ENCODE measurements at regions not wholly inside any gene's neighbourhood (a gene's known extent, or its start where the extent isn't known, plus 50 kb on each side); places are given as distances from the start of the nearest gene placed in this dataset.
"Not testable (repeated sequence)": the region's sequence is repeated elsewhere in the genome, so short reads cannot be mapped to it uniquely, and the experiment has no call there.

DNA sequence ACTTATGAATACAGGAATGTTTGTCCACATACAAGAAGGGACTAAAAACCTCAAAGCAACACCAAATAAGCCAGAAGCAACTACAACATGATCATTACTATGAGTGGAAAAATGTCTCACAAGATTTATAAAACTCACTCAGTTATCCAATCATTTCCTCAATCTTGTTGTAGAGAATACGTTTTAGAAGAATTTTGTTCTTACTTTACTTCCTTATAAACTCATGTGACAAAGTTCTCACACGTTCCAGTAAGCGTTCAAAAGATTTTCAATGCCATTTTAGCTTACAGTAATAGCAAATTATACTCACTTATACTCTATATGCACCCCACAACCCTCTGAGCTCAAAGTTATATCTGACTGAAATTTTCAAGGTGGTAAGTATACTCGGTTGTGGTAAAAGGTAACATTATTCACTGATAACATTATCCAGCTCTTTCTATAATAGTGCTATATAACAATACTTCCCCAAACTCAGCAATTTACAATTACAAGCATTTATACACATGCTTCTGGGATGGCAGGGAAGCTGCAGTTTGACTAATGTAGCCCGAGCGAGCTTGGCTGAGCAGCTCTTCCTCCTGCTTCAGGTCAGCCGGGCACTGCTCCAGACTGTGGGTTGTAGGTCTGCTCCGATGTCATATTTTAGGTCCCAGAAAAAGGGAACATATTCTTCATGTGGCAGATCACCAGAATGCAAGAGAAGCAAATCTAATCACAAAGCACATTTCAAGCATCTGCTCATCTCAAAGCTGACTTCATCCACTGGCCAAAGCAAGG lies 226.3 kb downstream of the RCHY1 start:
- peak; percentile 3 for DNase-seq (ENCODE audit: low spot score)

DNA sequence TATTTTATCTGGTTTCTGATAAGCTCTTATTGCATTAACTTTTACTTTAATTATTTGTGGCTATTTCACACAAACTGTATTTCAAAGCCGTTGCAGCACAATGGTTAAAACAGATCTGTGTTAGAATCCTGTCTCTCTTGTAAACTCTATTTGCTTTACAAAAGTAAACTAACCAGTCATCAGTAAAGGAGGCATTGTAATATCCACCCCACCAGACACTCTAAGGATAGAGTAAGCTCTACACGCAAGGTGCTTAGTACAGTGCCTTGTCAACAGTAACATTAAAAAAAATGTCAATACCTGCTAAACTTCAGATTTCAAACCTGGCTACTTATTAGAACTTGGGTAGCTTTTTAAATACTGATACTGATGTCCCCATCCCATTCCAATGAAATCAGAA lies 228.4 kb downstream of the RCHY1 start:
- no peak for DNase-seq (ENCODE audit: low spot score)

DNA sequence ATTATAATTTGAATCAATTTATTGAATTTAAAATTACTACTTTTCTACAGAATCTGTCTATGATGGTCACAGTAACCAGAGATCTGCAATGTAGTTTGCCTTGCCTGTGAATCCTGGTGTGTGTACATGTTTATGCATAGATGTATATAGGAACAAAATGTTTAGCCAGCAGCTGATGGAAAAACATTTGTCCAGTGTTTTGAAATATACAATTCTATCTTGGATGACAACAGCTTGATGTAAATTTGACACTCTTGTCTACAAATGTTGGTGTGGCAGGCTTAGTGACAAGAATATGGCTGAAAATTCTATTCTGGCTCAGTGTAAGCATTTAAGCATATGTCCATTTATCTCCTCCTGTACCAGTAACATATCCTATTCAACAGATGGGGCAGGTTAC lies 229.4 kb downstream of the RCHY1 start:
- DNase-seq (ENCODE audit: low spot score), result no peak

DNA sequence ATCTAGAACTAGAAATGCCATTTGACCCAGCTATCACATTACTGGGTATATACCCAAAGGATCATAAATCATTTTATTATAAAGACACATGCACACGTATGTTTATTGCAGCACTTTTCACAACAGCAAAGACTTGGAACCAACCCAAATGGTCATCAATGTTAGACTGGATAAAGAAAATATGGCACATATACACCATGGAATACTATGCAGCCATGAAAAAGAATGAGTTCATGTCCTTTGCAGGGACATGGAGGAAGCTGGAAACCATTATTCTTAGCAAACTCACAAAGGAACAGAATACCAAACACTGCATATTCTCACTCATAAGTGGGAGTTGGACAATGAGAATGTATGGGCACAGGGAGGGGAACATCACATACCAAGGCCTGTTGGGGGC lies 233.7 kb downstream of the RCHY1 start:
- DNase-seq (ENCODE audit: low spot score), result not testable (repeated sequence)

DNA sequence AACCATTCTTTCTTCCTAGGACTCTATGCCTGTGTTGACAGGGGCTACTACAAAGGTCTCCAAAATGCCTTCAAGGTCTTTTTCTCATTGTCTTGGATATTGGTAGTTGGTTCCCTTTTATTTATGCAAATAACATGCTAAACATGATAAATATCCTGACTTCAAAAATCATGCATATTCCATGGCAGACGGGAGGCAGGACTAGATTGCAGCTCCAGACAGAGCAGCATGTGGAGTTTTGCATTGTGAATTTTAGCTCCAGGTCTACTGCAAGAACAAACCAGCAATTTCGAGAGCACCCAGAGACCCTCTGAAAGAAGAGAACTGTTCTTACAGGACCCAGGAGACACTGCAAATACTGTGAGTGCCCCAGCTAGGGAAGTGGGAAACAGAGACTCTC lies 254.9 kb downstream of the RCHY1 start:
- DNase-seq (ENCODE audit: low spot score), result no peak

DNA sequence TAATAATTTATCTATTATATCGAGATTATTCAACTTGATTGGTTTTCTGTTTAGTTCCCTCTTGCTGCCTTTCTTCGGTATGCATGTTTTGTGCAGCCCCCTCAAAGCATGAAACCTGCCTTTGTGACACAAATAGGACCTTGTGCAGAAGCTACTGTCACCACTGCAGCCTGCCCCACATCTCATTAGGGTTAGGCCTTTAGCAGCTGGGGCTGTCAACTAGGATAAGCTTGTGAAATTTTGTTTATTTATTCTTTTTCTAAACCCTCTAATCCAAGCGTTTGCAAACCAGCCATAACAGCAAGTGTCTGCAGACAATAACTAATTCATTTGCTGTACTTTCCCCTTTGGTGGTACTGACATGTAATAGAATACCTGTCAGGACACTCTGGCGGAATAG lies 258.9 kb downstream of the RCHY1 start:
- no peak for DNase-seq (ENCODE audit: low spot score)

DNA sequence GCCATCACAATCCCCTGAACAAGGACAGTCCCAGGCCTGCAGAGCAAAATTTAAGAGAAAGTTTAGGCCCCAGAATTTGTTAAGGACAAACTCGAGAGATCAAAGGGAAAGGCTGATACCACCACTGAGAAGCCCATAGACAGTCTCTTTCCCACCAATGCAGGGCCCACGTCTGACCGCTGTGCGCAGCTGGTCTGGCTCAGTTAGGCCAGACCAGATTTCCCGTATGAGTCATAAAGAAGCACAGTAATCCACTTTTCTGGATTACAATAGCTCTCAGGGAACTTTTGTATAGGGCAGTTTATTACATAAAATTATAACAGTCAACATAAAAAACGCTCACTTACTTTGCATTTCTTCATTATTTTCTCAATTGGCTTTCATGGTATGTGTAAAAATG lies 259.5 kb downstream of the RCHY1 start:
- no peak for DNase-seq (ENCODE audit: low spot score)

DNA sequence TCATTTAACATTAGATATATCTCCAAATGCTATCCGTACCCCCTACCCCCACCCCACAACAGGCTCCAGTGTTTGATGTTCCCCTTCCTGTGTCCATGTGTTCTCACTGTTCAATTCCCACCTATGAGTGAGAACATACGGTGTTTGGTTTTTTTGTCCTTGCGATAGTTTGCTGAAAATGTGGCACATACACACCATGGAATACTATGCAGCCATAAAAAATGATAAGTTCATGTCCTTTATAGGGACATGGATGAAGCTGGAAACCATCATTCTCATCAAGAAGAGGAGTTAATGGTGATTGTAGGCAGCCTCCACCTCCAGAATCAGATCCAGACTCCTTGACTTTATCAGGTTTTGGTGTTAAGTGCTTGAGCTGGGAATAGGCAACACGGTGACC lies 261.1 kb downstream of the RCHY1 start:
- not testable (repeated sequence) for DNase-seq (ENCODE audit: low spot score)

DNA sequence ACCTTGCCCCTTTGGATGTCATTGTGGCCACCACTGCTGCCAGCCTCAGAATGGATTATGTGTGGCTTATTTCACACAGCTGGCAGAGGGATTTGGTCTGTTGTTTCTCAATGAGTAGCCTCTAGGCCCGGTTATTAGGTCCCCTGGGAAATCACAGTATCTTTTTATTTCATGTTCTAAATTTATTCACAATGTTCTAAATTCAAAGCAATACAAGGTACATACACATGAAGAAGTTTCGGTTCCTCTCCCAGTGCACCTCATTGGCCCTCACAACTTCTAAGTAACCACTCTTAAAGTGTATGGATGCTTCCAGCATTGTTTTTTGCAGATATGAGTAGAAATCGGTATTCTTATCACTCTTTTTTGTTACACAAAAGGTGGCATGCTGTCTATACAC lies 262.7 kb downstream of the RCHY1 start:
- no peak for DNase-seq (ENCODE audit: low spot score)

DNA sequence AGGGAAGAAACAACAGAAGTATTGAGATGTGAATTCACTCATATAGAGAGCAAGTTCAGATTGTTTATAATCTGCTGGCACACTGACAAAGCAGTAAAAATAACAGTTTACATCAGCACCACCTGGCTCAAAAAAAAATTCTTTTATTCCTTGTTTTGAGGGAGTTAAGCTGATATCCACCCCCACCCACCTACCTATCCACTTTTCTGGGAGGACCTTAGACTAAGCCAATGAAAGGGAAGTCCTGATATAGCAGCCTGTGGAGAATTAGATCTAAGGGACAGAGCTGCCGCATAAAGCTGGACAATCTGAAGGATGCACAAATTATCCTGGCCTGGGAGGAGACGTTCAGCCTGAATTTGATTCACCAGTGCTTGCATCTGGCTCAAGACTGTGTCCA lies 264.5 kb downstream of the RCHY1 start:
- DNase-seq (ENCODE audit: low spot score), result no peak

DNA sequence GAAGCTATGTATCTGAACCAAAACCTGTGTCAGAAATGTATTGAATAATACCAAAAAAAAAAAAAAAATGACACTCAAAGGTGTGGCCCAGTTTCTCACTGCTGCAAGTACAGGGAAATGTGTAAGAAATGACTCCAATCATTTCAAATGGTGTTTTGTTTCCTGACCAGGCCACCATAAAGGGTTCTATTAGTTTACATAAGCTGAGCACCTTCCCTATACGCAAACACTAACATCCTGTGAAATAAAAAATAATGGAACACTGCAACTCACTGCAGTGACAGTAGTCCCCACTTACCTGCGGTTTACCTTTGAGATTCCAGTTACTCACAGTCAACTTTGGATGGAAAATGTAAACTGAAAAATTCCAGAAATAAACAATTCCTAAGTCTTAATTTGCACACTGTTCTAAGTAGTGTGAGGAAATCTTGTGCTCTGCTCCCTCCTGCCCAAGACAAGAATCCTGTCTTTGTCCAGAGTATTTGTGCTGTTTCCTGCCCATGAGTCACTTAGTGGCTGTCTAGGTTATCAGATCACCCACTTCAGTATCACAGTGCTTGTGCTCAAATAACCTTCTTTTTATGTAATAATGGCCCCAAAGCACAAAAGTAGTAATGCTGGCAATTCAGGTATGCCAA lies 265.3 kb downstream of the RCHY1 start:
- DNase-seq (ENCODE audit: low spot score), result no peak

DNA sequence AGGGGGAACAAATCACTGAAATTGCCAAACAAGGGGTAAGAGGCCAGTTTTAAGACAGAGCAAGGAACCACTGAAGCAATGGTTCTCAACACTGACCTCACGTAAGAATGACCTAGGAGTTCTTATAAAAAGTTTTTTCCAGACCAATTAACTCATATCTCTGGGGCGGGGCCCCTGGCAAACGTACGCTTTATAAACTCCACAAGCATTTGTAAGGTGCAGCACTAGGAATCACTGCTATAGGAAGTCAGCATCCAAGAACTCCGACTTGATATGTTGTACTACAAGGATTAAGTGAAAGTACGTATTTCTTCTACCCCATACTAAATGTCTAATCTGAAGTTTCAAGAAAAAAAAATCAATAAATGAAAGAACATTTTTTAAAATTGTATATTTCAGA lies 269.9 kb downstream of the RCHY1 start:
- no peak for DNase-seq (ENCODE audit: low spot score)

DNA sequence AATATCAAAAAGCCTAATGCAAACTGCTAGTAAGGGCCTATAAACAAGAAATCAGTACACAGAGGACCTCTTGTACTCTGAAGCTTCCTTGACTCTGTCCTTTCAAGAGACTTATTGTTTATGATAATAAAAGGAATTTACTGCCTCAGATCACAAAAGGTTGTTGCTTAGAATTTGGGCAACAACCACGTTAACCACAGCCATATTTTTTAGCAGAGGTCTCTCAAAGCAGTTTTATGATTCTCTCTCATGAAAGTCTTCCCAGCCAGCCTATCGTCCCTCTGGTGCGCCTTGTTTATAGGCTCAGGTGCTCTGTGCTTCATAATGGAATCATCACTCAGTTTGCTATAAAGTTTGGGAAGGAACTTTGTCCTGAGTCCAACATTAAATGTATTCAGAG lies 270.6 kb downstream of the RCHY1 start:
- no peak for DNase-seq (ENCODE audit: low spot score)

DNA sequence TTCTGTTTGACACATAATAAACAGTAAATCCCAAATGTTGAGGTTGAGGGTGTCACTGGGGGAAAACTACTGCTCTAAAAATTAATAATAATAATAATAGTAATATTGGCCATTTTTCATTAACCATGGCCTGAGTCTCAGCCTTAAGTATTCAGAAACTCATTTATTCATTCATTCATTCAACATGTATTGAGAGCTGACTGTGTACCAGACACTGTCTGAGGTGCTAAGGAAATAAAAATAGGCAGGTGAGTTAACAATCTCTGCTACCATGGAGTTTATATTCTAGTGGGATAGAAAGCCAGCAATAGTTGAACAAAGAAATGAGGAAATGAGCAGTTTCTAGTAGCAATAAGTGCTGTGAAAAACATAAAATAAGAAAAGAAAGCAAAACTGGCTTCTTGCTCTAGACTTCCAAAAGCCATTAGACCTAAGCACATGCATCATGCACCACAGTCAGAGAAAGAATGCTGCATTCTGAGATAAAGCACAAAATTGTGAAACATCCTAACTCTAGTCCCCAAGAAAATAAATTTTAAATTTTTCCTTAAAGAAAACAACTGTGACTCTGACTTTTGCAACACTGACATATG lies 278.7 kb downstream of the RCHY1 start:
- no peak for DNase-seq (ENCODE audit: low spot score)

DNA sequence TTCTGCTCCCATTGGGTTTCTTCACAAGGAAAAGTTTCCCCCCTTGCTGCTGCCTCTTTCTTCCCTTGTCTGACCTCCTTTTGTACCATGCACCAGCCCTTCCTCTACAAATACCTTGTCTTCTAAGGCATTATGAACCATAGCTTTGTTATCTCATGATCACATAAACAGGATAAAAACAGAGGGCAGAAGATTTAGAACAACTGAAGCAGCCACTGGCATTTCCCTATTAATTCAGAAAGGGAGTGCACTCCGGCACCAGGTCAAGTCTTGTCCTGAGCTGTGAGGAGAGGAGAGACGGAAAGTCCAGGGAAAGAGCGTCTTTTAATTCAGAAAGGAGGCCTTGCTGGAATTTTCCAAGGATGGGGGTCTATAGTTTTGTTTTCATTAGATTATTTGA lies 281.7 kb downstream of the RCHY1 start:
- DNase-seq (ENCODE audit: low spot score), result no peak

DNA sequence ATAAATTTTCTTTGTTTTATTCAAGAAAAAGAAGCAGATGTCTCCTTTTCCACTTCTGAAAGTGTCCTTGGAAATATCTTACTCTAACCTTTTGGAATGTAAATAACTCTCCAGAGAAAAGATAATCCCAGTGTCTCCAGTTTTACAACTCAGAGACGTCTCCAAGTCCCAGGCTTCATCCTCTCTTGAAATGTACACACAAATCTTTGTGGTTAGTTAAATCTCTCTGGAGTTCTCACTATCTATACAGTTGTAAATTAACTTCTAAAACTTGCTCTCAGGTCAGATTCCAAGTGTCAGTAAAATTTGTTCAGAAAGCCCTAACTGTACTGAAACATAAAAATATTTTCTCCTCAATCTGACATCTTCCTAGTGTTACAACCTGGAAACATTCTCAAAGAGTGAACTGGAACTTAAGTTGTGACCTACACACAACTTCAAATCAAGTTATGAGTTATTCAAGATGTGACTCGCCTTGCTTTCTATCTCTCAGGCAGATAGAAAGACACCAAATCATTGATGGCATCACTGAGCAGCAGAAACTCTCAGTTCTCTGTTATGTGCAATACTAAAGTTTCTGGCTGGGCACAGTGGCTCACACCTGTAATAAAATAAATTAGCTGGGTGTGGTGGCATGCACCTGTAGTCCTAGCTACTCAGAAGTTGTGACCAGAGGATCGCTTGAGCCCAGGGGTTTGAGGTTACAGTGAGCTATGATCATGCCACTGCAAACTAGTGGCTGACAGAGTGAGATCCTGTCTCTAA lies 284.2 kb downstream of the RCHY1 start:
- DNase-seq (ENCODE audit: low spot score), result no peak

DNA sequence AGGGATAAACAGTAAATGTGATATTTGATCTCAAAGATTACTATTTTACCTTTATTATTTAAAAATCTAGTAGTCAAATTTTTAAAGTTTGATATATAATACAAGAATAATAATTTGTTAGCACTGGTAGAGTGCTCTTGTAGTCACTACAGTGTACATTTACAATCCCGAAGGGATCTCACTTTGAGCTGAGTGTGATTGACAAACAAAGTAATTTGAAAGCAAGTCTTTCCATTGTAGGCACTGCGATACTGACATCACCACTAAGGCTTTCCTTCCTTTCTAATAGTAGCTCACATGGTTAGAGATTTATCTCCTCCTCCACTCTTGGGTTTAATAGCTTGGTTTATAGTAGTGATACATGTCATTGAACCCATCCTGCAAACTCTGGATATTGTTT lies 280.6 kb downstream of the PARM1 start:
- DNase-seq (ENCODE audit: low spot score), result no peak

DNA sequence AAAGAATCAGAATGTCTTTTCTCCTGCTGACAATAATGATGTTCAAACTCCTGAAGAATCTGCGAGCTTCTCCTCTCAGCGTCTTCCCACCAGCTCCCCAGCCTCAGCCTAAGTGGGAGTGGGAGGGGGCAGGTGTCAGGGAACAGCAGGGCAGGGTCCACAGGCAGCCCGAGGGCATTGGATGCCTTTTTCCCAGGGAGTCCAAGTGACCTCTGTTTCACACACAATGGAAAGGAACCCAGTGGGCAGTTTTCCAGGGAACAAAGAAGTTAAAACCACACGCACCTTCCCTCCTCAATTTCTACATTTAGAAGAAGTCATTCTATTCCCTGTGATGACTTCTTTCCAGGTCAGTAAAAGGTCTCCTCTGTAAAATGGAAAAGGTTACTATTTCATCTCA lies 278.5 kb downstream of the PARM1 start:
- DNase-seq (ENCODE audit: low spot score), result no peak

DNA sequence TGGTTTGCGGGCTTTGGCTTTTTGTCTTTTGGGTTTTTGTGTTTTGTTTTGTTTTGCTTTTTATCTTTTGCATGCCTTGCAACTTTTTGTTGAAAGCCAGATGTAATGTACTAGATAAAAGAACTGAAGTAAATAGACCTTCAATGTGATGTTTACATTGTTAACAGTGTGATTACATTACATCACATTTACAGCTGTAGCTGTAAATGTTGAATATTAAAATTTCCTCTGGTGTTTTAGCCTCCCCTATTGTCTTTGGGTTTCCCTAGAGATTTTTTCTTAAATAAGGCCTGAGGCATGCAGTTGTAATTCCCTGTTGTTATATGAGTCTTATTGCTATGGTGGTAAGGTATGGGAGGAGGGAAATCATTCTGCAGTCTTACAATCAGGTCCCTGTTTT lies 275.0 kb downstream of the PARM1 start:
- DNase-seq (ENCODE audit: low spot score), result no peak

DNA sequence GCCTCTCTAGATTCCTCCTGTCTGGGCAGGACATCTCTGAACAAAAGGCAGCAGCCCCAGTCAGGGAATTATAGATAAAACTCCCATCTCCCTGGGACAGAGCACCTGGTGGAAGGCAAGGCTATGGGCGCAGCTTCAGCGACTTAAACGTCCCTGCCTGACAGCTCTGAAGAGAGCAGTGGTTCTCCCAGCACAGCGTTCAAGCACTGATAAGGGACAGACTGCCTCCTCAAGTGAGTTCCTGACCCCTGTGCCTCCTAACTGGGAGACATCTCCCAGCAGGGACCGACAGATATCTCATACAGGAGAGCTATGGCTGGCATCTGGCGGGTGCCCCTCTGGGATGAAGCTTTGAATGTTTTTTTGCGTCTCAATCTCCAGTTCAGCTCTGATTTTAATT lies 262.2 kb downstream of the PARM1 start:
- no peak for DNase-seq (ENCODE audit: low spot score)

DNA sequence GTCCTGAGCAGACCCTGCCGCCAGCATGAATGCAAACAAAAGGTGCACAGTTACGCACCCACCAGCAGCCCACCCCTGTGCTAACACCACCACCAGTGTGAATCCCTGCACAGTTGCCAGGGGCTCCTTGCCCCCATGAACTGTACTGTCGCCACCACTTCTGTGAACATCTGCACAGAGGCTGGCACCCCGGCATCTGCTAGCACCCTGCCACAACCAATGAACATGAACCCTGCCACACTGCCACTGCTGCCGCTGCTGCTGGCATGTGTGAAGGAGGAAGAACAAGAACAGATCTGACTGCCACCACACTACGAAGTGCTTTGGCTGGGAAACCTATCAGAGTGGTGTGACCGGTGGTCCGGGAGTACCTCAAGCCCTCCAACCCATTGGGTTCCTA lies 261.3 kb downstream of the PARM1 start:
- no peak for DNase-seq (ENCODE audit: low spot score)

DNA sequence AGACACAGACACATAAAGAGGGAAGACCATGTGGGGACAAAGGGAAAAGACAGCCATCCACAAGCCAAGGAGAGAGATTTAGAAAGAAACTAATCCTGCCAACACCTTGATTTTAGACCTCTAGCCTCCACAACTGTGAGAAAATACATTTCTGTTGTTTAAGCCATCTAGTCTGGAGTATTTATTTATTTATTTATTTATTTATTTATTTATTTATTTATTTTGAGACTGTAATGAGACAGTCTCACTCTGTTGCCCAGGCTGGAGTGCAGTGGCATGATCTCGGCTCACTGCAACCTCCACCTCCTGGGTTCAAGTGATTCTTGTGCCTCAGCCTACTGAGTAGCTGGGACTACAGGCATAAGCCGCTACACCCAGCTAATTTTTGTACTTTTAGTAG lies 259.3 kb downstream of the PARM1 start:
- not testable (repeated sequence) for DNase-seq (ENCODE audit: low spot score)

Measured in pons (tissue), 1 donor.